PC-3 (cell line): ENCODE measurements at regions not wholly inside any gene's neighbourhood (a gene's known extent, or its start where the extent isn't known, plus 50 kb on each side); places are given as distances from the start of the nearest gene placed in this dataset.
"Not testable (repeated sequence)": the region's sequence is repeated elsewhere in the genome, so short reads cannot be mapped to it uniquely, and the experiment has no call there.

Experiments used
- ATAC-seq: fragments of 200-7000 bp; cut with Tn5 transposase; 2 replicates; pipeline ENCODE4 v1.9.1; 2020; ENCODE audit warnings: mild to moderate bottlenecking, moderate library complexity
- BruUV-seq: library from RNA; stranded (reverse); fragments of 400-500 nt; replicated peaks from 2 replicates; lab custom pipeline; 2021; lab: Mats Ljungman, UMichigan
- CTCF ChIA-PET: fragments of 300-600 bp; sonication (Branson Sonifier 250); formaldehyde crosslinking; loops from one replicate; lab custom pipeline; 2022; ENCODE audit warnings: antibody characterized with exemption; lab: Charles Lee
- POLR2A ChIA-PET: fragments of 300-600 bp; sonication (Branson Sonifier 250); formaldehyde crosslinking; loops from one replicate; lab custom pipeline; 2022; ENCODE audit warnings: antibody characterized with exemption; ENCODE audit not compliant: unreplicated experiment; lab: Charles Lee
- DNase-seq: peaks from one replicate; pipeline ENCODE4 v3.0.0-alpha.2; 2015
- H2AFZ ChIP-seq: fragments of 300-600 bp; sonication (generic); 2 replicates; pipeline ENCODE4 v1.6.0; 2016; ENCODE audit warnings: antibody characterized with exemption, low read length
- H3F3A ChIP-seq: fragments of 300-600 bp; sonication (generic); one replicate; pipeline ENCODE4 v1.6.0; 2017; ENCODE audit warnings: antibody characterized with exemption, low read length, control low read depth, mild to moderate bottlenecking; ENCODE audit not compliant: unreplicated experiment
- H3K27ac ChIP-seq: fragments of 300-600 bp; sonication (generic); 2 replicates; pipeline ENCODE4 v1.5.1; 2016; ENCODE audit warnings: mild to moderate bottlenecking, low read length
- H3K27me3 ChIP-seq: fragments of 300-600 bp; sonication (generic); 2 replicates; pipeline ENCODE4 v1.6.1; 2016; ENCODE audit warnings: low read length, mixed read lengths
- H3K36me3 ChIP-seq: fragments of 300-600 bp; sonication (generic); 2 replicates; pipeline ENCODE4 v1.6.1; 2016; ENCODE audit warnings: low read depth, mixed run types, low read length, mixed read lengths
- H3K4me1 ChIP-seq: fragments of 300-600 bp; sonication (generic); 2 replicates; pipeline ENCODE4 v1.5.1; 2016; ENCODE audit warnings: low read length; ENCODE audit not compliant: insufficient read depth
- H3K4me2 ChIP-seq: fragments of 300-600 bp; sonication (generic); 2 replicates; pipeline ENCODE4 v1.6.0; 2016; ENCODE audit warnings: low read length
- H3K4me3 ChIP-seq: fragments of 300-600 bp; sonication (generic); 2 replicates; pipeline ENCODE4 v1.5.1; 2016; ENCODE audit warnings: mild to moderate bottlenecking, low read length, mixed read lengths
- H3K79me2 ChIP-seq: fragments of 300-600 bp; sonication (generic); 2 replicates; pipeline ENCODE4 v1.6.1; 2017; ENCODE audit warnings: low read length, mixed read lengths
- H3K9ac ChIP-seq: fragments of 300-600 bp; sonication (generic); 2 replicates; pipeline ENCODE4 v1.6.0; 2016; ENCODE audit warnings: mild to moderate bottlenecking, low read length
- H3K9me2 ChIP-seq: fragments of 300-600 bp; sonication (generic); replicated peaks from 2 replicates; pipeline ENCODE4 v1.6.1; 2016; ENCODE audit warnings: mixed run types, low read length, mixed read lengths
- H3K9me3 ChIP-seq: fragments of 300-600 bp; sonication (generic); 2 replicates; pipeline ENCODE4 v1.6.1; 2016; ENCODE audit warnings: low read length, mixed read lengths
- H4K20me1 ChIP-seq: fragments of 300-600 bp; sonication (generic); 2 replicates; pipeline ENCODE4 v1.6.1; 2016; ENCODE audit warnings: low read length, mixed read lengths
- EZH2 ChIP-seq: fragments of 300-600 bp; sonication (generic); IDR thresholded peaks from one replicate; pipeline ENCODE4 v1.6.1; 2017; ENCODE audit warnings: antibody characterized with exemption, mild to moderate bottlenecking, low read length; ENCODE audit not compliant: unreplicated experiment
- EZH2phosphoT487 ChIP-seq: fragments of 300-600 bp; sonication (generic); IDR thresholded peaks from 2 replicates; pipeline ENCODE4 v1.6.1; 2018; ENCODE audit warnings: mild to moderate bottlenecking, antibody characterized with exemption, low read length, borderline replicate concordance
- intact Hi-C: fragments of 100-400 bp; cut with micrococcal nuclease; formaldehyde crosslinking; loops from 2 replicates; pipeline ENCODE4 v1.9.0; 2023
- TF ChIP-seq, protein P1 (sequence below): fragments of 300-600 bp; sonication (generic); conservative IDR thresholded peaks from 2 replicates; pipeline ENCODE4 v1.5.1; 2017; ENCODE audit warnings: antibody characterized with exemption, low read depth, mild to moderate bottlenecking, low read length

DNA sequence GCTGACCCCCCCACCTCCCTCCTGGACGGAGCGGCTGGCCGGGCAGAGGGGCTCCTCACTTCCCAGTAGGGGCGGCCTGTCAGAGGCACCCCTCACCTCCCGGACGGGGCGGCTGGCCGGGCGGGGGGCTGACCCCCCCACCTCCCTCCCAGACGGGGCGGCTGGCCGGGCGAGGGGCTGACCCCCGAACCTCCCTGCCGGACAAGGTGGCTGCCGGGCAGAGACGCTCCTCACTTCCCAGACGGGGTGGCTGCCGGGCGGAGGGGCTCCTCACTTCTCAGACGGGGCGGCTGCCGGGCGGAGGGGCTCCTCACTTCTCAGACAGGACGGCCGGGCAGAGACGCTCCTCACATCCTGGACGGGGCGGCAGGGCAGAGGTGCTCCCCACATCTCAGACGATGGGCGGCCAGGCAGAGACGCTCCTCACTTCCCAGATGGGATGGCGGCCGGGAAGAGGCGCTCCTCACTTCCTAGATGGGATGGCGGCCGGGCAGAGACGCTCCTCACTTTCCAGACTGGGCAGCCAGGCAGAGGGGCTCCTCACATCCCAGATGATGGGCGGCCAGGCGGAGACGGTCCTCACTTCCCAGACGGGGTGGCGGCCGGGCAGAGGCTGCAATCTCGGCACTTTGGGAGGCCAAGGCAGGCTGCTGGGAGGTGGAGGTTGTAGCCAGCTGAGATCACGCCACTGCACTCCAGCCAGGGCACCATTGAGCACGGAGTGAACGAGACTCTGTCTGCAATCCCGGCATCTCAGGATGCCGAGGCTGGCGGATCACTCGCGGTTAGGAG is 66.2 kb upstream of the PAPPA2 start:
- CTCF ChIA-PET, H4K20me1 ChIP-seq, H3K4me1 ChIP-seq, H3K27ac ChIP-seq, BruUV-seq, H3K9me2 ChIP-seq, H3K27me3 ChIP-seq, intact Hi-C loops, H2AFZ ChIP-seq, ATAC-seq, H3K9ac ChIP-seq, H3K4me2 ChIP-seq, H3K36me3 ChIP-seq, POLR2A ChIA-PET, H3F3A ChIP-seq, H3K4me3 ChIP-seq, H3K79me2 ChIP-seq, DNase-seq, H3K9me3 ChIP-seq: not testable (repeated sequence)

DNA sequence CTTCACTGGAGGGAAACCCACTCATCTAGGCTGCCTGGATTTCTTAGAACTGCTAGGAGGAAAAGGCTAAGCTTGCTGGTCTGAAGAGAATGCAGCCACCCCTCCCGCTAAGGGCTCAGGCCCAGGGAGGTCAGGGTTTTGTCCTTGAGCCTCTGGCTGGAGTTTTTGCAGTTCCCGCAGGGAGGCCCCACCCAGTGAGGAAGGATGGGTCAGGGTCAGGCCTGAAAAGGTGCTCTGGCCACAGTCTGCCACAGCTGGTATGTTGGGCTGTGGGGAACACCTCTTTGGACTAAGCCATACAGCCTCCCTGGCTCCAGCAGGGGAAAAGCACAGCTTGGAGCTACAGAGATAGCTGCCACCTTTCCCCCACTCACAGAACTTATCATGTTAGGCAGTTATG is 71.4 kb upstream of the PAPPA2 start:
- TF ChIP-seq EZH2phosphoT487 (no peak), EZH2 (no peak)
- TF ChIP-seq, protein P1, sequence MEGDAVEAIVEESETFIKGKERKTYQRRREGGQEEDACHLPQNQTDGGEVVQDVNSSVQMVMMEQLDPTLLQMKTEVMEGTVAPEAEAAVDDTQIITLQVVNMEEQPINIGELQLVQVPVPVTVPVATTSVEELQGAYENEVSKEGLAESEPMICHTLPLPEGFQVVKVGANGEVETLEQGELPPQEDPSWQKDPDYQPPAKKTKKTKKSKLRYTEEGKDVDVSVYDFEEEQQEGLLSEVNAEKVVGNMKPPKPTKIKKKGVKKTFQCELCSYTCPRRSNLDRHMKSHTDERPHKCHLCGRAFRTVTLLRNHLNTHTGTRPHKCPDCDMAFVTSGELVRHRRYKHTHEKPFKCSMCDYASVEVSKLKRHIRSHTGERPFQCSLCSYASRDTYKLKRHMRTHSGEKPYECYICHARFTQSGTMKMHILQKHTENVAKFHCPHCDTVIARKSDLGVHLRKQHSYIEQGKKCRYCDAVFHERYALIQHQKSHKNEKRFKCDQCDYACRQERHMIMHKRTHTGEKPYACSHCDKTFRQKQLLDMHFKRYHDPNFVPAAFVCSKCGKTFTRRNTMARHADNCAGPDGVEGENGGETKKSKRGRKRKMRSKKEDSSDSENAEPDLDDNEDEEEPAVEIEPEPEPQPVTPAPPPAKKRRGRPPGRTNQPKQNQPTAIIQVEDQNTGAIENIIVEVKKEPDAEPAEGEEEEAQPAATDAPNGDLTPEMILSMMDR: no peak
- Histone ChIP-seq H3K4me1 (no peaks in the 10 kb centered on the region), H3F3A (no peaks in the 10 kb centered on the region), H3K9me3 (no peaks in the 10 kb centered on the region), H3K79me2 (no peaks in the 10 kb centered on the region), H3K27me3 (no peaks in the 10 kb centered on the region), H3K4me2 (no peak overlapping the region), H3K4me3 (no peak overlapping the region), H3K9me2 (no peaks in the 10 kb centered on the region), H4K20me1 (no peaks in the 10 kb centered on the region), H3K27ac (no peak overlapping the region), H3K9ac (no peak overlapping the region), H2AFZ (no peak overlapping the region), H3K36me3 (no peaks in the 10 kb centered on the region)
- CTCF ChIA-PET: no interaction called here
- ATAC-seq (no peak), DNase-seq (no peak)
- BruUV-seq: no TSS peak
- intact Hi-C loops: no loop called here
- POLR2A ChIA-PET: no interaction called here

DNA sequence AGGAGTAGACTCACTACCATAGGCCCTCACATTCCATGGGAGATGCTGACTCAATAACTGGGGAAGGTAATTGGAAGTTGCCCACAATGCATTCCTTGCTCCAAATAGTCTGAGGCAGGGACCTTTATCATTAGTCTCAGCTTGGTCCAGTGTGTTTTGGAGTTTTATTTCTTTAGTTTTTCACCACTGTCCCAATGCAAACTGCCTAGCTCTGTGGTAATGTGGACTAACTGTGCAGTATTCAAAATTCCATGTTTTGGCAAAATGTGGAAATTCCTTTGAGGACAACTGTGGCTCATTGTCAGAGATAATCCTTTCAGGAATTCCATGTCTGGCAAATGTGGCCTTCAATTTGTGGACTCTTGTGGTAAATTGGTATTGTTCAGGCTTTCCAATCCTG is 78.1 kb upstream of the PAPPA2 start:
- Histone ChIP-seq H3K4me3 (no peak overlapping the region), H3K27me3 (no peaks in the 10 kb centered on the region), H3K4me1 (no peaks in the 10 kb centered on the region), H3K9ac (no peak overlapping the region), H3K9me3 (no peaks in the 10 kb centered on the region), H3K4me2 (no peak overlapping the region), H3K9me2 (no peaks in the 10 kb centered on the region), H4K20me1 (no peaks in the 10 kb centered on the region), H3F3A (no peaks in the 10 kb centered on the region), H2AFZ (no peak overlapping the region), H3K36me3 (no peaks in the 10 kb centered on the region), H3K79me2 (no peaks in the 10 kb centered on the region), H3K27ac (no peak overlapping the region)
- DNase-seq: no peak
- no peak for ATAC-seq
- intact Hi-C loops: no loop called here
- CTCF ChIA-PET: no interaction called here
- POLR2A ChIA-PET: no interaction called here
- TF ChIP-seq EZH2 (no peak), EZH2phosphoT487 (no peak)
- TF ChIP-seq, protein P1: no peak
- no TSS peak for BruUV-seq
